ENCODE measurements at regions not wholly inside any gene's neighbourhood (a gene's known extent, or its start where the extent isn't known, plus 50 kb on each side); places are given as distances from the start of the nearest gene placed in this dataset.
A peak's percentile ranks its signal among the peaks of the same experiment; 100 is the strongest.

GRCh38 chr5:73280386-73280785, 107.4 kb downstream of the TMEM174 start:
- 3% methylated on average over 2 of the region's 2 CpGs for WGBS (ENCODE audit: insufficient coverage, insufficient replicate concordance, low lambda C conversion rate, missing lambda C conversion rate)
- in situ Hi-C loops (cut with MboI), result no loop called here
- FAIRE-seq, result no peak

More at GRCh38 chr5:73280386-73280785, 107.4 kb downstream of the TMEM174 start:
- Histone ChIP-seq H3K9me3 (replicated peaks; ENCODE audit: control insufficient read depth, insufficient read depth, low read length) (no peaks in the 10 kb centered on the region), H2AFZ (ENCODE audit: control insufficient read depth, low read depth, low read length) (no peak overlapping the region), H3K27me3 (replicated peaks in 1 of 2; ENCODE audit: control insufficient read depth in 2 of 2, insufficient read depth in 2 of 2, low read length in 1 of 2) (peaks cover 0 to 2% of the 10 kb centered on the region in 2 experiments; a peak in 1 of 4 replicates), H3K4me1 (ENCODE audit: control insufficient read depth, insufficient read depth, low read length) (no peaks in the 10 kb centered on the region), H3K79me2 (ENCODE audit: control insufficient read depth, insufficient read depth, low read length) (no peaks in the 10 kb centered on the region), H3K9ac (ENCODE audit: control insufficient read depth, insufficient read depth, low read length) (no peak overlapping the region), H3K27ac (ENCODE audit: control insufficient read depth, insufficient read depth) (no peak overlapping the region), H3K36me3 (ENCODE audit: control insufficient read depth in 2 of 2, insufficient read depth in 2 of 2, low read length in 1 of 2) (no peaks in the 10 kb centered on the region), H4K20me1 (ENCODE audit: control insufficient read depth, insufficient read depth) (no peaks in the 10 kb centered on the region), H3K4me3 (no peak overlapping the region), H3K4me2 (ENCODE audit: control insufficient read depth, insufficient read depth) (no peak overlapping the region)
- DNase-seq (ENCODE audit: low read depth, low spot score), result no peak
- no peak; the same call in 2 of the 3 replicates for ATAC-seq
- POLR2A ChIA-PET, result no interaction called here
- SMC1A ChIA-PET (ENCODE audit: uncharacterized antibody, unreplicated experiment), result no interaction called here
- intact Hi-C loops (cut with micrococcal nuclease; ENCODE audit: unreplicated experiment), result no loop called here
- RAD21 ChIA-PET (ENCODE audit: unreplicated experiment), result no interaction called here
- TF ChIP-seq ZBTB4 (CRISPR knock-in tag; IDR thresholded peaks at IDR 0.05) (no peak), SPI1 (IDR thresholded peaks at IDR 0.05; ENCODE audit: borderline replicate concordance, insufficient read depth, low read depth, low read length) (peak; percentile 10; the same call in 1 of the 2 replicates), RB1 (IDR thresholded peaks at IDR 0.05; ENCODE audit: borderline replicate concordance) (no peak), PKNOX1 (IDR thresholded peaks at IDR 0.05) (no peak), KAT2A (conservative IDR thresholded peaks at IDR 0.05; ENCODE audit: control insufficient read depth, low read depth, low read length) (no peak)
- CTCF ChIA-PET, result no interaction called here
- BruUV-seq (replicated peaks), result no TSS peak
